ENCODE measurements at regions not wholly inside any gene's neighbourhood (a gene's known extent, or its start where the extent isn't known, plus 50 kb on each side); places are given as distances from the start of the nearest gene placed in this dataset.

- H3K9me3 Mint-ChIP-seq: peaks cover 39% of the 10 kb centered on the region
- no peak overlapping the region for H3K4me3 Mint-ChIP-seq
- H3K27ac Mint-ChIP-seq: no peak overlapping the region
- no peaks in the 10 kb centered on the region for H3K4me1 Mint-ChIP-seq (ENCODE audit: low read depth)
- no peaks in the 10 kb centered on the region for H3K27me3 Mint-ChIP-seq (ENCODE audit: low read depth)
- H3K36me3 Mint-ChIP-seq (ENCODE audit: low read depth): no peaks in the 10 kb centered on the region
- no peak for DNase-seq (ENCODE audit: low spot score)
Observed at GRCh38 chr13:61812286-61812685, 396.6 kb upstream of the PCDH20 start.

GRCh38 chr13:61810065-61810464, 394.4 kb upstream of the PCDH20 start:
- H3K27ac Mint-ChIP-seq: no peak overlapping the region
- peaks cover 37% of the 10 kb centered on the region for H3K9me3 Mint-ChIP-seq
- DNase-seq (ENCODE audit: low spot score): no peak
- no peaks in the 10 kb centered on the region for H3K36me3 Mint-ChIP-seq (ENCODE audit: low read depth)
- H3K4me1 Mint-ChIP-seq (ENCODE audit: low read depth): no peaks in the 10 kb centered on the region
- H3K27me3 Mint-ChIP-seq (ENCODE audit: low read depth): no peaks in the 10 kb centered on the region
- H3K4me3 Mint-ChIP-seq: no peak overlapping the region

GRCh38 chr13:61797397-61797796, 381.7 kb upstream of the PCDH20 start:
- Mint-ChIP-seq H3K27ac (no peak overlapping the region), H3K4me3 (no peak overlapping the region), H3K36me3 (ENCODE audit: low read depth) (no peaks in the 10 kb centered on the region), H3K9me3 (peaks cover 27% of the 10 kb centered on the region), H3K27me3 (ENCODE audit: low read depth) (no peaks in the 10 kb centered on the region), H3K4me1 (ENCODE audit: low read depth) (no peaks in the 10 kb centered on the region)
- DNase-seq (ENCODE audit: low spot score): no peak

GRCh38 chr13:61795580-61795979, 379.9 kb upstream of the PCDH20 start:
- H3K27ac Mint-ChIP-seq: no peak overlapping the region
- H3K4me3 Mint-ChIP-seq: no peak overlapping the region
- H3K27me3 Mint-ChIP-seq (ENCODE audit: low read depth): no peaks in the 10 kb centered on the region
- no peaks in the 10 kb centered on the region for H3K36me3 Mint-ChIP-seq (ENCODE audit: low read depth)
- peaks cover 22% of the 10 kb centered on the region for H3K9me3 Mint-ChIP-seq
- no peaks in the 10 kb centered on the region for H3K4me1 Mint-ChIP-seq (ENCODE audit: low read depth)
- no peak for DNase-seq (ENCODE audit: low spot score)

GRCh38 chr13:61779456-61779855, 363.8 kb upstream of the PCDH20 start:
- no peaks in the 10 kb centered on the region for H3K36me3 Mint-ChIP-seq (ENCODE audit: low read depth)
- no peak overlapping the region for H3K27ac Mint-ChIP-seq

DNA sequence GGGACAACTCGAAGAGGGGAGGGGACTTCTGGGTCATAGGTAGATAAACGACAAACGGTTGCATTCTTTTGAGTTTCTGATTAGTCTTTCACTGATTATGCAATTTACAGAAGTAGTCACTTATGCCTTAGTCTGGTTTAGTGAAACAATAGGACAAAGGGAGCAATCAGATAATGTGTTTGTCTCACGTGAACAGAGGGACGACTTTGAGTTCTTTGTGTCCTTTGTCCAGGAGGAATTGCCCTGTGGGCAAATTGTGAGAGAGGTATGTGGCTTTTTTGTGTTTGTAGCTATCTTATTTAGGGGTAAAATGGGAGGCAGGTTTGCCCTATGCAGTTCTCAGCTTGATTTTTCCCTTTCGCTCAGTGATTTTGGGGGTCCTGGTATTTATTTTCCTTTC, 362.9 kb upstream of the PCDH20 start:
- Mint-ChIP-seq H3K27ac (no peak overlapping the region), H3K36me3 (ENCODE audit: low read depth) (no peaks in the 10 kb centered on the region), H3K27me3 (ENCODE audit: low read depth) (no peaks in the 10 kb centered on the region), H3K4me1 (ENCODE audit: low read depth) (no peaks in the 10 kb centered on the region), H3K4me3 (no peak overlapping the region), H3K9me3 (peaks cover 42% of the 10 kb centered on the region)
- no peak for DNase-seq (ENCODE audit: low spot score)

More at GRCh38 chr13:61779456-61779855, 363.8 kb upstream of the PCDH20 start:
- Mint-ChIP-seq H3K27me3 (ENCODE audit: low read depth) (no peaks in the 10 kb centered on the region), H3K4me3 (no peak overlapping the region), H3K9me3 (peaks cover 37% of the 10 kb centered on the region), H3K4me1 (ENCODE audit: low read depth) (no peaks in the 10 kb centered on the region)
- DNase-seq (ENCODE audit: low spot score): no peak

DNA sequence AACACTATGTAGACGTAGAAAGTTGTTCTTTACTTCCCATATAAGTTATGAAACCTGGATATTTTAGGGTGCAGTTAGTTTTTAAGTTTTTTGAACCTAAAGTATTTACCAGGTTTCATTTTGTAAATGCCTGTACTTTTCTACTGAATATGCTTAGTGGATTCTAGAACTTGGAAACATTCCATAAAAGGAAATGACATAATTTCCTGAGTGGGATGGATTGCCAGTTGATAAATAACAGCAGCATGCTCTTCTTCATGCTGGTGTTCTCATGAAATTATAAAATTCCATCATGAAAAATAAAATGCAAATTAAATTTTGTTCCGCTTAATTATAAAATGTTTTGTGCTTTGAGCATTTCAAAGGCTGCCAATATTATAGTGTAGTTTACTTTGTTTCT, 362.2 kb upstream of the PCDH20 start:
- DNase-seq (ENCODE audit: low spot score): no peak
- Mint-ChIP-seq H3K27me3 (ENCODE audit: low read depth) (no peaks in the 10 kb centered on the region), H3K4me1 (ENCODE audit: low read depth) (no peaks in the 10 kb centered on the region), H3K36me3 (ENCODE audit: low read depth) (no peaks in the 10 kb centered on the region), H3K9me3 (peaks cover 36% of the 10 kb centered on the region), H3K27ac (no peak overlapping the region), H3K4me3 (no peak overlapping the region)

GRCh38 chr13:61777271-61777670, 361.6 kb upstream of the PCDH20 start:
- H3K9me3 Mint-ChIP-seq: peaks cover 30% of the 10 kb centered on the region
- no peak for DNase-seq (ENCODE audit: low spot score)
- no peak overlapping the region for H3K4me3 Mint-ChIP-seq
- H3K36me3 Mint-ChIP-seq (ENCODE audit: low read depth): no peaks in the 10 kb centered on the region
- no peaks in the 10 kb centered on the region for H3K4me1 Mint-ChIP-seq (ENCODE audit: low read depth)
- no peaks in the 10 kb centered on the region for H3K27me3 Mint-ChIP-seq (ENCODE audit: low read depth)
- H3K27ac Mint-ChIP-seq: no peak overlapping the region

DNA sequence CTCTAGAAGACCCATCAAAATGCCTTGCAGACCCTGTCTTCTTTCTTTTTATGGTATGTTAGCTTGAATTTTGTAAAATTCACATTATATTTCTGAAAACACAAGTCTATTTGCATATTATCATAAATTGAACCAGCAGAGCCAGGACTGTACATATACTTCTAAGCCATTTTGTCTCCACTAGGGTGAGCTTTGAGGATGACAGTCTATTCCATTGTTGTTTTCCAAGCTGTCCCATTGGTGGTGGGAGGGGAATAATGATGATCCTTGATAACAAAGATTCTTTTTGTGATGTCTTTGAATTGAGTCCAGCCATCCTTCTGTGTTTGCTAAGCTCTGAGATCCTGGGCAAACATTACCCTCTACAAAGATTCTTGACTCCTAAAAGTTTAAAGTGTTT, 359.3 kb upstream of the PCDH20 start:
- Mint-ChIP-seq H3K4me3 (no peak overlapping the region), H3K27me3 (ENCODE audit: low read depth) (no peaks in the 10 kb centered on the region), H3K9me3 (peaks cover 29% of the 10 kb centered on the region), H3K36me3 (ENCODE audit: low read depth) (no peaks in the 10 kb centered on the region), H3K27ac (no peak overlapping the region), H3K4me1 (ENCODE audit: low read depth) (no peaks in the 10 kb centered on the region)
- DNase-seq (ENCODE audit: low spot score): no peak

DNA sequence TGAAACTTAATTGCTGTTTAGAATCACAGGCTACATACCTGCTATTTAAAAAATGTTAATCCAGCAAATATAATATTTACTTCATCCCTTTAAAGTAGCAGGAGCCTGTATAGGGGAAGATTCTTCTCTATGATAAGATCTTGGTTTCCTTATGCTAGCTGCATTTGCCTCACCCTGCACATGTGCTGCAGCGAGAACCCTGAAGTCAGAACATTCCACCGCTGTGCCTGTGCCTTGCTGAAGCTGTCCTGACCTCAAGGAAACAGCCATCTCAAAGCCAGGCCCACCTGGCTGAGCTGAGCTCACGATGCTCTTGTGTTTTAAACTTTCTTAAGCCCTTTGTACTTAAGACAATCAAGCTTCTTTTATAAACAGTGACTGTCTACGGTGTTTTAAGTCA, 355.0 kb upstream of the PCDH20 start:
- no peaks in the 10 kb centered on the region for H3K4me1 Mint-ChIP-seq (ENCODE audit: low read depth)
- H3K9me3 Mint-ChIP-seq: peaks cover 16% of the 10 kb centered on the region
- H3K27me3 Mint-ChIP-seq (ENCODE audit: low read depth): no peaks in the 10 kb centered on the region

DNA sequence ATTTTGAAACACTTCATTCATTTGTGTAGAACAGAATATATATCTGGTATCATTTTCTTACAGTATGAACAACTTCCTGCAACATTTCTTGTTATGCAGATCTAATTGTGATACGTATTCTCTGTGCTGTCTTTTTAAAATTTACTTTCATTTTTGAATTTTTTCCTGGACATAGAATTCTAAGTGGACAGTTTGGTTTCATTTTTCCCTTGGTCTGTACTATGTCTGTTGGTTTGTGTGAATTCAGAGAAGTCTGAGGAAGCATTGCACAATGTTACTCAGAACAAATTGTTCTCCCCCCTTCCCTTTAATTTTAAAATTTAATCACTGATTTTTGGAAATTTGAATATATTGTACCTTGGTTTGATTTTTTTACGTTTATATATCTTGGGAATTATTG, 352.5 kb upstream of the PCDH20 start:
- Mint-ChIP-seq H3K27me3 (ENCODE audit: low read depth) (no peaks in the 10 kb centered on the region), H3K36me3 (ENCODE audit: low read depth) (no peaks in the 10 kb centered on the region), H3K4me3 (no peak overlapping the region), H3K4me1 (ENCODE audit: low read depth) (no peaks in the 10 kb centered on the region), H3K27ac (no peak overlapping the region), H3K9me3 (peaks cover 21% of the 10 kb centered on the region)
- no peak for DNase-seq (ENCODE audit: low spot score)

More for the DNA sequence above, 355.0 kb upstream of the PCDH20 start:
- H3K4me3 Mint-ChIP-seq: no peak overlapping the region
- H3K27ac Mint-ChIP-seq: no peak overlapping the region
- no peak for DNase-seq (ENCODE audit: low spot score)
- H3K36me3 Mint-ChIP-seq (ENCODE audit: low read depth): no peaks in the 10 kb centered on the region

GRCh38 chr13:61766667-61767058, 351.0 kb upstream of the PCDH20 start:
- no peak overlapping the region for H3K4me3 Mint-ChIP-seq
- H3K9me3 Mint-ChIP-seq: peaks cover 25% of the 10 kb centered on the region
- no peaks in the 10 kb centered on the region for H3K27me3 Mint-ChIP-seq (ENCODE audit: low read depth)
- no peak overlapping the region for H3K27ac Mint-ChIP-seq
- H3K36me3 Mint-ChIP-seq (ENCODE audit: low read depth): no peaks in the 10 kb centered on the region
- H3K4me1 Mint-ChIP-seq (ENCODE audit: low read depth): no peaks in the 10 kb centered on the region
- DNase-seq (ENCODE audit: low spot score): no peak

DNA sequence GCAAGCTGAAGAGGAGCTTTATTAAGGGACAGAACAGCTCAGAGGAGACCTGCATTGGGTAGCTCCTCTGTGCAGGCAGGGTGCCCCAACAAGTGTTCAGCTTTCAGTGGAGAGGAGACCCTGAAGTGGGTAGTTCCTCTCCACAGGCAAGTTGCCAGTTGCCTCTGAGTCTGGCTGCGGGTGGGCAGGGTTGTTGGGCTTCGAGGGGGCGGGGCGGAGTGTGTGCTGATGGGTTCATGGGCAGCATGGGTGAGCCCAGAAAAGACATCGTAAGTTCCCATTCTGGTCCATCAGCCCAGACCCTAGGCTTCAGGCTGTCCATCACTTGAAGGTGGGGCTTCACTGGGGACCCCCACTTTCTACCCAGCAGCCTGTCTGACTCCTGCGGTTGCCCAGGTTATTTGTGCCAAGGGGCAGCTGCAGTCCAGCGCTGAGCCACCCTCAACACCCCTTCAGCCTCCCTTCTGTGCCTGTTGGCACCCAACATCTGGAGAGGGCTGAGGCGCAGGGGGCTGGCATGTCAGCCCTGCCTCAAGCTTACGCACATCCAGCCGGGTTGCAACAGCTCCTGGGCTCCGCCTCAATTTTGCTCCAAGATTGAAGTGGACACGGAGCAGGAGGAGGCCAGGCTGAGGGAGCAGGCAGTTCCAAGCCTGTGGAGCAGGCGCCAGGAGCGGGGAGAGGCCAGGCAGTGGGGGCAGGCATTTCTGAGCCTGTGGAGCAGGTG, 350.5 kb upstream of the PCDH20 start:
- Mint-ChIP-seq H3K27ac (no peak overlapping the region), H3K4me1 (ENCODE audit: low read depth) (no peaks in the 10 kb centered on the region), H3K36me3 (ENCODE audit: low read depth) (no peaks in the 10 kb centered on the region), H3K9me3 (peaks cover 23% of the 10 kb centered on the region), H3K4me3 (no peak overlapping the region), H3K27me3 (ENCODE audit: low read depth) (no peaks in the 10 kb centered on the region)
- no peak for DNase-seq (ENCODE audit: low spot score)

- DNase-seq (ENCODE audit: low spot score): no peak
- H3K4me1 Mint-ChIP-seq (ENCODE audit: low read depth): no peaks in the 10 kb centered on the region
- no peaks in the 10 kb centered on the region for H3K36me3 Mint-ChIP-seq (ENCODE audit: low read depth)
- H3K27me3 Mint-ChIP-seq (ENCODE audit: low read depth): no peaks in the 10 kb centered on the region
- no peak overlapping the region for H3K27ac Mint-ChIP-seq
- peaks cover 21% of the 10 kb centered on the region for H3K9me3 Mint-ChIP-seq
- H3K4me3 Mint-ChIP-seq: no peak overlapping the region
Observed at GRCh38 chr13:61765181-61765742, 349.6 kb upstream of the PCDH20 start.

DNA sequence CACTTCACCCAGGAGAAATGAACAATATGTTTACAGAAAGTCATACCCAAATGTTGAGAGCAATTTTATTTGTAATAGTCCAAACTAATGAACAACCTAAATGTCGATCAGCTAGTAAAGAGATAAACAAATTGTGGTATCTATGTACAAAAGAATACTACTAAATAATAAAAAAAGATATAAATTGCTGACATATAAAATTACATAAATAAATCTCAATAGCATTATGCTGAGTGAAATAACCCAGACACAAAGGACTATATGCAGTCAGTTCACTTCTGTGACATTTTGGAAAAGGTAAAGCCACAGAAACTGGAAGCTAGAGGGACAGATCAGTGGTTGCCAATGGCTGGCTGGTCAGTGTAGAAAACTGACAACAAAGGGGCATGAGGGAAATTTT, 346.0 kb upstream of the PCDH20 start:
- no peaks in the 10 kb centered on the region for H3K4me1 Mint-ChIP-seq (ENCODE audit: low read depth)
- no peak for DNase-seq (ENCODE audit: low spot score)
- no peaks in the 10 kb centered on the region for H3K36me3 Mint-ChIP-seq (ENCODE audit: low read depth)
- peaks cover 29% of the 10 kb centered on the region for H3K9me3 Mint-ChIP-seq
- H3K4me3 Mint-ChIP-seq: no peak overlapping the region
- no peaks in the 10 kb centered on the region for H3K27me3 Mint-ChIP-seq (ENCODE audit: low read depth)
- H3K27ac Mint-ChIP-seq: no peak overlapping the region
